HepG2 (cell line): ENCODE measurements at regions not wholly inside any gene's neighbourhood (a gene's known extent, or its start where the extent isn't known, plus 50 kb on each side); places are given as distances from the start of the nearest gene placed in this dataset.
"Not testable (repeated sequence)": the region's sequence is repeated elsewhere in the genome, so short reads cannot be mapped to it uniquely, and the experiment has no call there.

ENCODE experiments used
- ATAC-seq: fragments of 200-7000 bp; cut with Tn5 transposase; 3 replicates; pipeline ENCODE4 v1.9.1; 2020; ENCODE audit warnings: mild to moderate bottlenecking, moderate library complexity
- BruUV-seq: library from RNA; stranded (reverse); fragments of 400-500 nt; replicated peaks from 2 replicates; lab custom pipeline; 2021; lab: Mats Ljungman, UMichigan
- CTCF ChIA-PET: fragments of 300-600 bp; formaldehyde crosslinking; extraction: SDS; loops from one replicate; lab custom pipeline; 2021; ENCODE audit warnings: low total read pairs, inconsistent platforms, low intra/inter-chr PET ratio; lab: Yijun Ruan, JAX
- POLR2A ChIA-PET: fragments of 350-600 bp; sonication (Branson Sonifier 250); formaldehyde crosslinking; loops from one replicate; lab custom pipeline; 2020; ENCODE audit warnings: antibody characterized with exemption, inconsistent platforms; lab: Yijun Ruan, JAX
- DNase-seq: peaks from one replicate; pipeline ENCODE4 v3.0.0-alpha.2; 2015; ENCODE audit warnings: low spot score
- FAIRE-seq: peaks from 3 replicates; lab custom pipeline; 2011; peaks lifted over from hg19 to GRCh38; lab: Jason Lieb, UNC
- H2AFZ ChIP-seq: one replicate; pipeline ENCODE4 v1.6.1; 2011; ENCODE audit warnings: low read length, inconsistent platforms
- H3K27ac ChIP-seq: fragments of 300-600 bp; 3 replicates; pipeline ENCODE4 v1.8.0; 2011; ENCODE audit warnings: mixed run types, mild to moderate bottlenecking, mixed read lengths, low read length, inconsistent platforms; ENCODE audit not compliant: insufficient read depth; ENCODE audit errors: extremely low read length
- H3K27me3 ChIP-seq, 2 experiments: fragments of 200-600 bp in 1 of 2; 2 replicates in 1 of 2; 3 replicates in 1 of 2; pipeline versions ENCODE4 v1.6.0 to v1.8.0; 2011; ENCODE audit warnings: low read length in 2 of 2, mild to moderate bottlenecking in 2 of 2, moderate library complexity in 2 of 2, inconsistent platforms in 1 of 2; ENCODE audit not compliant: insufficient read depth in 2 of 2, control insufficient read depth in 1 of 2
- H3K36me3 ChIP-seq, 2 experiments: fragments of 200-600 bp in 1 of 2; replicated peaks in 1 of 2; 2 replicates in 1 of 2; 3 replicates in 1 of 2; pipeline versions ENCODE4 v1.5.1 to v1.8.0; 2011; ENCODE audit warnings: low read length in 2 of 2, inconsistent platforms in 1 of 2; ENCODE audit not compliant: insufficient read depth in 2 of 2, control insufficient read depth in 1 of 2
- H3K4me1 ChIP-seq: 2 replicates; pipeline ENCODE4 v1.5.1; 2012; ENCODE audit warnings: low read length, inconsistent platforms; ENCODE audit not compliant: insufficient read depth
- H3K4me2 ChIP-seq: 2 replicates; pipeline ENCODE4 v1.6.0; 2011; ENCODE audit warnings: low read depth, low read length, inconsistent platforms
- H3K4me3 ChIP-seq, 3 experiments: fragments of 200-600 bp in 1 of 3; sonication (generic), shearing (Covaris generic) in 1 of 3; replicated peaks in 1 of 3; 2 replicates each; pipeline ENCODE4 v1.5.1; 2011 to 2016; ENCODE audit warnings: low read length in 3 of 3, inconsistent platforms in 2 of 3, low read depth in 2 of 3, mild to moderate bottlenecking in 2 of 3, control low read depth in 1 of 3, mixed read lengths in 1 of 3; ENCODE audit not compliant: insufficient read depth in 1 of 3
- H3K79me2 ChIP-seq: one replicate; pipeline ENCODE4 v1.6.1; 2011; ENCODE audit warnings: low read length, inconsistent platforms; ENCODE audit not compliant: insufficient read depth
- H3K9ac ChIP-seq: 2 replicates; pipeline ENCODE4 v1.6.0; 2011; ENCODE audit warnings: mild to moderate bottlenecking, low read depth, low read length, inconsistent platforms; ENCODE audit not compliant: insufficient read depth
- H3K9me3 ChIP-seq: 2 replicates; pipeline ENCODE4 v1.5.1; 2012; ENCODE audit warnings: mild to moderate bottlenecking, low read length
- H4K20me1 ChIP-seq: 2 replicates; pipeline ENCODE4 v1.6.0; 2011; ENCODE audit warnings: inconsistent platforms, mild to moderate bottlenecking, low read length, moderate library complexity; ENCODE audit not compliant: insufficient read depth
- ATF7 ChIP-seq, 2 experiments: fragments of 450-650 bp in 1 of 2; sonication (generic) in 1 of 2; formaldehyde crosslinking in 1 of 2; IDR thresholded peaks; 2 replicates each; pipeline versions ENCODE4 v1.4.0 to v1.6.1; 2016 to 2020; ENCODE audit warnings: antibody characterized with exemption in 1 of 2, mild to moderate bottlenecking in 1 of 2, missing genetic modification reagents in 1 of 2
- CBX2 ChIP-seq, 2 experiments: fragments of 200-600 bp in 1 of 2; sonication (generic); formaldehyde crosslinking in 1 of 2; IDR thresholded peaks; 2 replicates each; pipeline versions ENCODE4 v1.7.0 to v1.8.1; 2018 to 2022; ENCODE audit warnings: low read depth in 2 of 2, low read length in 1 of 2, mild to moderate bottlenecking in 1 of 2, missing genetic modification reagents in 1 of 2
- FOSL1 ChIP-seq: sonication (generic); formaldehyde crosslinking; IDR thresholded peaks from 2 replicates; pipeline ENCODE4 v1.9.0; 2021; ENCODE audit warnings: missing genetic modification reagents, borderline replicate concordance
- ZNF224 ChIP-seq: sonication (generic); formaldehyde crosslinking; IDR thresholded peaks from 2 replicates; pipeline ENCODE4 v1.5.0; 2020; ENCODE audit warnings: mild to moderate bottlenecking, missing genetic modification reagents
- WGBS: methylation state at CpG from one replicate; pipeline ENCODE4 v1.1.6; 2017; ENCODE audit warnings: low lambda C conversion rate; 5-methylcytosine and 5-hydroxymethylcytosine counted together
- in situ Hi-C: cut with HindIII; loops from 2 replicates; pipeline ENCODE4 v1.10.0; 2017; ENCODE audit warnings: low pct_unique_long_range_greater_than_20kb; ENCODE audit not compliant: extremely low pct_ligation_motif_present
- intact Hi-C: fragments of 100-400 bp; cut with micrococcal nuclease; formaldehyde crosslinking; loops from one replicate; pipeline ENCODE4 v1.10.0; 2022; ENCODE audit not compliant: unreplicated experiment
- TF ChIP-seq, protein P1 (sequence below): sonication (generic); formaldehyde crosslinking; IDR thresholded peaks from 2 replicates; pipeline ENCODE4 v1.4.0; 2020; ENCODE audit warnings: mild to moderate bottlenecking, missing genetic modification reagents, borderline replicate concordance

DNA sequence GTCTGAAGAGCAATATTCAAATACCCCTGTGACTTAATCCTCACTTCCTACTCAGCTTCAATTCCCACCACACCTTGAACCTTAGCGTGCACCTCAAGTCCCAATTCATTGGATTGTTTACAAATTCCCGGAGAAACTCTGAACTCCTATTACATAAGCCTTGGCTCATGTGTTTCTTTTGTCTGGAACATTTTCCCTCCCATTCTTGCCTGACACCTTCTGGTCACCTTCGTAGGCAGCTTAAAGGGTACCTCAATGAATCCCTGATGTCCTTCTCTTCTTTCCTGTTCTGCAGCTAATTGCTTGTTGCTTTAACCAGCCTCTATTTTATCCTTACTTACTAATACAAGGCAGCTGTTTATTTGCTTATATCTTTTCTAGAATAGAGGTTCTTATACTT lies 85.0 kb upstream of the SEL1L start (continued):
- TF ChIP-seq, protein P1, sequence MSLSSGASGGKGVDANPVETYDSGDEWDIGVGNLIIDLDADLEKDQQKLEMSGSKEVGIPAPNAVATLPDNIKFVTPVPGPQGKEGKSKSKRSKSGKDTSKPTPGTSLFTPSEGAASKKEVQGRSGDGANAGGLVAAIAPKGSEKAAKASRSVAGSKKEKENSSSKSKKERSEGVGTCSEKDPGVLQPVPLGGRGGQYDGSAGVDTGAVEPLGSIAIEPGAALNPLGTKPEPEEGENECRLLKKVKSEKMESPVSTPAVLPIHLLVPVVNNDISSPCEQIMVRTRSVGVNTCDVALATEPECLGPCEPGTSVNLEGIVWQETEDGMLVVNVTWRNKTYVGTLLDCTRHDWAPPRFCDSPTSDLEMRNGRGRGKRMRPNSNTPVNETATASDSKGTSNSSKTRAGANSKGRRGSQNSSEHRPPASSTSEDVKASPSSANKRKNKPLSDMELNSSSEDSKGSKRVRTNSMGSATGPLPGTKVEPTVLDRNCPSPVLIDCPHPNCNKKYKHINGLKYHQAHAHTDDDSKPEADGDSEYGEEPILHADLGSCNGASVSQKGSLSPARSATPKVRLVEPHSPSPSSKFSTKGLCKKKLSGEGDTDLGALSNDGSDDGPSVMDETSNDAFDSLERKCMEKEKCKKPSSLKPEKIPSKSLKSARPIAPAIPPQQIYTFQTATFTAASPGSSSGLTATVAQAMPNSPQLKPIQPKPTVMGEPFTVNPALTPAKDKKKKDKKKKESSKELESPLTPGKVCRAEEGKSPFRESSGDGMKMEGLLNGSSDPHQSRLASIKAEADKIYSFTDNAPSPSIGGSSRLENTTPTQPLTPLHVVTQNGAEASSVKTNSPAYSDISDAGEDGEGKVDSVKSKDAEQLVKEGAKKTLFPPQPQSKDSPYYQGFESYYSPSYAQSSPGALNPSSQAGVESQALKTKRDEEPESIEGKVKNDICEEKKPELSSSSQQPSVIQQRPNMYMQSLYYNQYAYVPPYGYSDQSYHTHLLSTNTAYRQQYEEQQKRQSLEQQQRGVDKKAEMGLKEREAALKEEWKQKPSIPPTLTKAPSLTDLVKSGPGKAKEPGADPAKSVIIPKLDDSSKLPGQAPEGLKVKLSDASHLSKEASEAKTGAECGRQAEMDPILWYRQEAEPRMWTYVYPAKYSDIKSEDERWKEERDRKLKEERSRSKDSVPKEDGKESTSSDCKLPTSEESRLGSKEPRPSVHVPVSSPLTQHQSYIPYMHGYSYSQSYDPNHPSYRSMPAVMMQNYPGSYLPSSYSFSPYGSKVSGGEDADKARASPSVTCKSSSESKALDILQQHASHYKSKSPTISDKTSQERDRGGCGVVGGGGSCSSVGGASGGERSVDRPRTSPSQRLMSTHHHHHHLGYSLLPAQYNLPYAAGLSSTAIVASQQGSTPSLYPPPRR (CRISPR knock-in tag) = no peak
- TF ChIP-seq ZNF224 = no peak
- TF ChIP-seq CBX2 (IDR thresholded peaks at IDR 0.05; ENCODE audit: low read depth, low read length) = no peak
- TF ChIP-seq CBX2 (CRISPR knock-in tag; IDR thresholded peaks at IDR 0.05; ENCODE audit: low read depth) = no peak

DNA sequence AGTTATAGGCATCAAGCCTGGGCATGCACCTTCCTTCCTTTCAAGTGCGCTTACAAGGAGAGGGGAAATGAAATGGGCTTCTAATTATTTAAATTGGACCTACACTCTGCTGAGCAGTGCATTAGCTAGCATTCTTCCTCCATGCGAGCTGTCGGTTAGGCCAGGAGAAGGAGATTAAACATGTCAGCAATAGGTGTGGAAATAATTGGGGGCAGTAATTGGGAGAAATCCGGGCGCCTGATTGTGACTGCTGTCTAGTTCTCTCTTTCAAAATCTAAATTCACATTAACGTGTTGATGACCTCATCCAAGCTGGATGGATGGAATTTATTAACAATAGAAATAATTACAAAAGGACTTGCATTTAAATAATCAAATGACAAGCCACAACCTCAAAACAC lies 86.2 kb upstream of the SEL1L start:
- Histone ChIP-seq H3K4me2 (no peak overlapping the region), H3K4me1 (no peaks in the 10 kb centered on the region), H3K4me3 (no peak overlapping the region), H3K36me3 (no peaks in the 10 kb centered on the region), H4K20me1 (no peaks in the 10 kb centered on the region), H2AFZ (no peak overlapping the region), H3K27ac (no peak overlapping the region), H3K79me2 (no peaks in the 10 kb centered on the region), H3K9ac (no peak overlapping the region), H3K9me3 (no peaks in the 10 kb centered on the region), H3K27me3 (no peaks in the 10 kb centered on the region)
- in situ Hi-C loops (no loop called here), intact Hi-C loops (no loop called here)
- no peak for FAIRE-seq
- POLR2A ChIA-PET = no interaction called here
- CTCF ChIA-PET = no interaction called here
- WGBS = 76% methylated on average over 6 of the region's 6 CpGs
- DNase-seq = no peak
- no TSS peak for BruUV-seq
- ATAC-seq = no peak
- no peak for TF ChIP-seq FOSL1 (CRISPR knock-in tag)
- peak; percentile 41; the same call in 1 of the 2 replicates for TF ChIP-seq ATF7 (IDR thresholded peaks at IDR 0.05)
- no peak for TF ChIP-seq ATF7 (CRISPR knock-in tag; IDR thresholded peaks at IDR 0.05)

- H3K79me2 ChIP-seq, FAIRE-seq, CTCF ChIA-PET, H4K20me1 ChIP-seq, POLR2A ChIA-PET, H3K9ac ChIP-seq, H3K27me3 ChIP-seq, intact Hi-C loops, BruUV-seq, H3K4me3 ChIP-seq, ATAC-seq, H2AFZ ChIP-seq, H3K27ac ChIP-seq, H3K36me3 ChIP-seq, in situ Hi-C loops, H3K4me1 ChIP-seq, DNase-seq, H3K9me3 ChIP-seq, H3K4me2 ChIP-seq: not testable (repeated sequence)
- WGBS = 95% methylated on average over 8 of the region's 55 CpGs
Measured at GRCh38 chr14:81623771-81624396, 90.2 kb upstream of the SEL1L start.
